OCI-LY3 (cell line): ENCODE measurements at regions not wholly inside any gene's neighbourhood (a gene's known extent, or its start where the extent isn't known, plus 50 kb on each side); places are given as distances from the start of the nearest gene placed in this dataset.

Experiments
- CTCF ChIP-seq: fragments of 200-600, 300-600 bp; sonication (generic); IDR thresholded peaks from 2 replicates; pipeline ENCODE4 v1.5.1; 2014; ENCODE audit warnings: antibody characterized with exemption, low read length, low read depth
- EZH2phosphoT487 ChIP-seq: fragments of 200-600 bp; shearing (Covaris generic); IDR thresholded peaks from 2 replicates; pipeline ENCODE4 v1.6.1; 2018; ENCODE audit warnings: antibody characterized with exemption, mixed run types, low read depth

DNA sequence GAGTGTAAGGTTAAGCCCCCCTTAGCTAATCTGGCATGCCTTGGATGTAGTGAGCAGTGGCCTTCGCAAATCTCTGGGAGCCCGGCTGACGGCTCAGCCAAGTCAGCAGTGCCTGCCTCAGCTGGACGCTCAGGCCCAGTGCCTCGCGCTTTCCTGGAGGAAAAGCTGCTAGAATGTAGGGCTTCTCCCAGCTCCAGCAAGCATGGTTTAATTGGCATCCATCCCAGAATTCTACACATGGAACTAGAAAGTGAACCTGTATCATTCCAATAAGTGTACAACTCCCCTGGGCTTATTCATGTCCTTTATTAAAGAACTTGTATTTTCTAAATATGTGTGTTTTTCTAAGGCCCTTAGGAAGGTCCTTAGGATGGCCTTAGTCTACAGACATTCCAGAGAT is 287.8 kb upstream of the SHH start:
- TF ChIP-seq CTCF (no peak), EZH2phosphoT487 (no peak)
